HEK293T (cell line): ENCODE measurements at regions not wholly inside any gene's neighbourhood (a gene's known extent, or its start where the extent isn't known, plus 50 kb on each side); places are given as distances from the start of the nearest gene placed in this dataset.

Experiments used
- CTCF ChIA-PET: fragments of 350-600 bp; formaldehyde crosslinking; extraction: SDS; loops from one replicate; lab custom pipeline; 2021; ENCODE audit warnings: antibody characterized with exemption, inconsistent platforms; lab: Yijun Ruan, JAX
- POLR2A ChIA-PET: fragments of 350-600 bp; formaldehyde crosslinking; extraction: SDS; loops from one replicate; lab custom pipeline; 2020; ENCODE audit warnings: antibody characterized with exemption, inconsistent platforms; lab: Yijun Ruan, JAX
- DNase-seq: peaks from one replicate; pipeline ENCODE4 v3.0.0; 2012; ENCODE audit warnings: mixed read lengths; ENCODE audit errors: extremely low spot score
- ELF4 ChIP-seq: fragments of 450-650 bp; IDR thresholded peaks from 2 replicates; pipeline ENCODE4 v1.6.1; 2017; ENCODE audit warnings: antibody characterized with exemption
- FOXK2 ChIP-seq: fragments of 450-650 bp; IDR thresholded peaks from 2 replicates; pipeline ENCODE4 v1.6.1; 2016; ENCODE audit warnings: mild to moderate bottlenecking
- LEF1 ChIP-seq: fragments of 450-650 bp; IDR thresholded peaks from 2 replicates; pipeline ENCODE4 v1.6.1; 2017; ENCODE audit warnings: mild to moderate bottlenecking, borderline replicate concordance
- PKNOX1 ChIP-seq: fragments of 450-650 bp; IDR thresholded peaks from 2 replicates; pipeline ENCODE4 v1.6.1; 2016
- SP1 ChIP-seq: fragments of 450-650 bp; IDR thresholded peaks from 2 replicates; pipeline ENCODE4 v1.6.1; 2017
- SUZ12 ChIP-seq: fragments of 450-650 bp; IDR thresholded peaks from 2 replicates; pipeline ENCODE4 v1.6.1; 2016; ENCODE audit warnings: mild to moderate bottlenecking
- TARDBP ChIP-seq: fragments of 450-650 bp; IDR thresholded peaks from 2 replicates; pipeline ENCODE4 v1.6.1; 2016
- ZNF384 ChIP-seq: fragments of 450-650 bp; IDR thresholded peaks from 2 replicates; pipeline ENCODE4 v1.6.1; 2016

DNA sequence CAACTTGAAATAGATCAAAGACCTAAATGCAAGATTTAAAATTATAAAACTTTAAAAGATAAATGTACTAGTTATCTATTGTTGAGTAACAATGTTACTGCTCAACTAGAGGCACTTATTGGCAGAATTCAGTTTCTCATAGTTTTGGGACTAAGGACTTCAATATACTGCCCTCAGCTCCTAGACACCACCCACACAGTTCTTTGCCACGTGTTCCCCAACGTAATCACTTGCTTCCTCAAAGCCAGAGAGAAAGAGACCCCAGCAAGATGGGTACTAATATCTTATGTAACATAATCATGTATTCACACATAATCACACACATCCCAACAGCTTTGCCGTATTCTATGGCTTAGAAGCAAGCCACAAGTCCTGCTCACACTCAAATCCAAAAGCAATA is 50.3 kb upstream of the SLC22A16 start:
- no peak for DNase-seq
- TF ChIP-seq FOXK2, result no peak
- TF ChIP-seq ELF4, result no peak
- no peak for TF ChIP-seq ZNF384
- TF ChIP-seq TARDBP, result no peak
- no peak for TF ChIP-seq PKNOX1
- no peak for TF ChIP-seq SP1
- no peak for TF ChIP-seq SUZ12
- no peak for TF ChIP-seq LEF1
- ChIA-PET POLR2A (interaction anchor here (1.1 kb wide), 1 partner anchor 431 kb away, joined by 4 read pairs; the partner anchor contains the start of gene GTF3C6), CTCF (interaction anchor here (0.6 kb wide), 1 partner anchor 704 kb away, joined by 4 read pairs; no protein-coding TSS in a partner anchor)
